AG10803 (cell line): ENCODE measurements at regions not wholly inside any gene's neighbourhood (a gene's known extent, or its start where the extent isn't known, plus 50 kb on each side); places are given as distances from the start of the nearest gene placed in this dataset.
A peak's percentile ranks its signal among the peaks of the same experiment; 100 is the strongest.

Experiments
- DNase-seq: peaks from one replicate; pipeline ENCODE4 v3.0.0; 2010; ENCODE audit warnings: low read depth
- H3K4me3 ChIP-seq: 2 replicates; pipeline ENCODE4 v1.5.1; 2011; ENCODE audit warnings: mild to moderate bottlenecking, low read length, control low read depth
- CTCF ChIP-seq: conservative IDR thresholded peaks from 2 replicates; pipeline ENCODE4 v1.5.1; 2011; ENCODE audit warnings: mild to moderate bottlenecking, low read length, control low read depth, inconsistent platforms

- no peak for DNase-seq
- TF ChIP-seq CTCF: no peak
- H3K4me3 ChIP-seq: no peak overlapping the region
Measured at GRCh38 chr17:74108126-74108705, 95.3 kb upstream of the RPL38 start.

- H3K4me3 ChIP-seq: no peak overlapping the region
- no peak for TF ChIP-seq CTCF
- DNase-seq: no peak
Measured at GRCh38 chr17:74110467-74110866, 93.0 kb upstream of the RPL38 start.

GRCh38 chr17:74113326-74113725, 90.2 kb upstream of the RPL38 start:
- H3K4me3 ChIP-seq: no peak overlapping the region
- TF ChIP-seq CTCF: no peak
- DNase-seq: no peak

GRCh38 chr17:74113952-74114351, 89.5 kb upstream of the RPL38 start:
- TF ChIP-seq CTCF: no peak
- no peak for DNase-seq
- H3K4me3 ChIP-seq: no peak overlapping the region

GRCh38 chr17:74114881-74115470, 88.5 kb upstream of the RPL38 start:
- no peak for DNase-seq
- H3K4me3 ChIP-seq: no peak overlapping the region
- TF ChIP-seq CTCF: no peak

GRCh38 chr17:74115586-74115985, 87.9 kb upstream of the RPL38 start:
- no peak for DNase-seq
- no peak overlapping the region for H3K4me3 ChIP-seq
- no peak for TF ChIP-seq CTCF

- no peak overlapping the region for H3K4me3 ChIP-seq
- peak; percentile 27 for DNase-seq
- no peak for TF ChIP-seq CTCF
Measured at GRCh38 chr17:74116087-74116717, 87.3 kb upstream of the RPL38 start.
